Activated CD4-positive, alpha-beta T cell treated with anti-CD3 and anti-CD28 coated beads, Interleukin-2, amount 10 ng/mL, durations not matched to agents 7 days and 5 days (primary cell): ENCODE measurements at regions not wholly inside any gene's neighbourhood (a gene's known extent, or its start where the extent isn't known, plus 50 kb on each side); places are given as distances from the start of the nearest gene placed in this dataset.
A peak's percentile ranks its signal among the peaks of the same experiment; 100 is the strongest.

ENCODE experiments used
- CTCF ChIA-PET: fragments of 350-600 bp; sonication (Branson Sonifier 250); formaldehyde crosslinking; loops from one replicate; lab custom pipeline; 2021; ENCODE audit warnings: antibody characterized with exemption; lab: Charles Lee
- POLR2A ChIA-PET: fragments of 350-600 bp; sonication (Branson Sonifier 250); formaldehyde crosslinking; loops from one replicate; lab custom pipeline; 2021; ENCODE audit warnings: antibody characterized with exemption; lab: Charles Lee
- DNase-seq: peaks from one replicate; pipeline ENCODE4 v3.0.0-alpha.2; 2020
- H3K27ac Mint-ChIP-seq: one replicate; pipeline ENCODE4 v1.8.0; 2021; ENCODE audit warnings: mild to moderate bottlenecking, moderate library complexity, mixed read lengths
- H3K27me3 Mint-ChIP-seq: one replicate; pipeline ENCODE4 v1.8.0; 2021; ENCODE audit warnings: mixed read lengths
- H3K36me3 Mint-ChIP-seq: one replicate; pipeline ENCODE4 v1.8.0; 2021; ENCODE audit warnings: low read depth, mixed read lengths
- H3K4me1 Mint-ChIP-seq: one replicate; pipeline ENCODE4 v1.8.0; 2021; ENCODE audit warnings: mixed read lengths
- H3K4me3 Mint-ChIP-seq: one replicate; pipeline ENCODE4 v1.8.0; 2021; ENCODE audit warnings: mild to moderate bottlenecking, moderate library complexity, mixed read lengths
- H3K9me3 Mint-ChIP-seq: one replicate; pipeline ENCODE4 v1.8.0; 2021; ENCODE audit warnings: mixed read lengths

DNA sequence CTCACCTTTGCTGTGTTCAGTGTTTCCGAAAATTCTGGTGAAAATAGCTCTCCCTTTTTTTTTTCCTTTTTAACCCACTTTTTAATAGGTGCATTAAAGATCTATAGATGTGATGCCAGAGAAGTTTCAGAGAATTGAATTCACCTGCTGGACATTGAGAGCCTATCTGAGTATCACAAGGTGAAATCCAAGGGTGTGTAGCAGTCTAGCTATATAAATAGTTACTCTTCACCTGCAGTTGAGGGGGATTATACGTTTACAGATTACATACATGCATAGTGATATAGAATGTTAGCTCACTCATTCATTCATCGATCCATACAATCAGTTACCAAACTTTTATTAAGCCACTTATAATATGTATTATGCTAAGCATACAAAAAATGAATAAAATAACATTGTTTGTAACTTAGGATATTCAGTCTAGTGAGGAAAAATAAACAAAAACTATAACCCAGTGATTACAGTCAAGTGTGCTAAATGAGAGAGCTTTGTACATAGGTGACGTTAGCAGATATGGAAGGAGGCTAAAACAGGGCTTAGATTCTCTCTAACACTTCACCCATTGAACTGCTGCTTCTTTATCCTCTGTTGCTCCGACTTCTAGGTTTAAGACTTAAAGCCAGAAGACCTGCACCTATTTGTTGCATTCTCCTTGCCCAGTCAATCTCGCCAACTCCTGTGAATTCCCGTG lies 769.0 kb downstream of the STIM2 start:
- Mint-ChIP-seq H3K36me3 (no peaks in the 10 kb centered on the region), H3K27me3 (no peaks in the 10 kb centered on the region), H3K4me1 (no peaks in the 10 kb centered on the region), H3K27ac (no peak overlapping the region), H3K9me3 (no peaks in the 10 kb centered on the region), H3K4me3 (no peak overlapping the region)
- ChIA-PET CTCF (interaction anchor here (0.5 kb wide), 1 partner anchor 14 kb away, joined by 4 read pairs; no protein-coding TSS in a partner anchor), POLR2A (no interaction called here)
- no peak for DNase-seq

DNA sequence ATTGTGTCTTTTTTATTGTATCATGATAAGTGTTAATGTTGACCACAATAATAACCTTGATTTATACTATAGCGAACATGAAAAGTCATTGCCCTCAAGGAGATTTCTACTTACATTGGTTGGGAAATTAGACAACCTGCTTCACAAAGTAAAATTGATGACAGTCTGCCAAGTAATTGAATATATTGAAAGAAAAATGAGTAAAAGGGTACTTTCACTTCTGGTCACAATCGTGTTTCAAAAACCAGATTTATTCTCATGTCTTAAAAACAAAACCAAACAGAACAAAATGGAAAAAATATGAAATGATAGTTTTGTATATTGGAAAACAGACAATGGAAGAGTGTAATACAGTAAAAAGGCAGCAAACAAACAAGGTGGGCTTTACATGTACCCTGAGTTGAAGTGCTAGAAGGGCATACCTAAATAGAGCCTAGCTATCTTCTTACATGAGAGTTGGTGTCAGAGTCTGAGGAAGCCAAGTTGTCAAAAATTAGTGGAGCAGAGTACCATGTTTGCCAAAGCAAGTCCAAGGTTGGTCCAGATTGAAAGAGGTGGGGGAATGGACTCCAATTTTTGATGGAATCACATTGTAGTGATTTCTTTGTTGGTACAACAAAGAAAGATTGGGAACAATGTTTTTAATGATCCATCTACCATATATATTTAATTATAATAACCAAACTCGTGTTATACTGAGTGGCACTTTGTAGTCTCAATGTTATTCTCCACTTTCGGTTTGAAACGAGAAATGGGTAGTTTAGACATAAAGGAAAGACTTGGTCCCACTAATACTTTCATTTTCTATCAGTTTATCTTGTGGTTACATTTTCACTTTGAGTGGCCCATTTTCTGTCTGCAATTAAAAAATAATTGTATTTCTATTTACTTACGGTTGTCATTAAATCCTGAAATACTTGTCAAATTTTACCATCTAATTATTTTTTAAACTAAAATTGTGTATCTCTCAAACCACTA lies 775.6 kb downstream of the STIM2 start:
- H3K9me3 Mint-ChIP-seq: no peaks in the 10 kb centered on the region
- CTCF ChIA-PET: no interaction called here
- no peak overlapping the region for H3K4me3 Mint-ChIP-seq
- no peak for DNase-seq
- no peaks in the 10 kb centered on the region for H3K36me3 Mint-ChIP-seq
- no peaks in the 10 kb centered on the region for H3K27me3 Mint-ChIP-seq
- POLR2A ChIA-PET: no interaction called here
- no peak overlapping the region for H3K27ac Mint-ChIP-seq
- no peaks in the 10 kb centered on the region for H3K4me1 Mint-ChIP-seq

DNA sequence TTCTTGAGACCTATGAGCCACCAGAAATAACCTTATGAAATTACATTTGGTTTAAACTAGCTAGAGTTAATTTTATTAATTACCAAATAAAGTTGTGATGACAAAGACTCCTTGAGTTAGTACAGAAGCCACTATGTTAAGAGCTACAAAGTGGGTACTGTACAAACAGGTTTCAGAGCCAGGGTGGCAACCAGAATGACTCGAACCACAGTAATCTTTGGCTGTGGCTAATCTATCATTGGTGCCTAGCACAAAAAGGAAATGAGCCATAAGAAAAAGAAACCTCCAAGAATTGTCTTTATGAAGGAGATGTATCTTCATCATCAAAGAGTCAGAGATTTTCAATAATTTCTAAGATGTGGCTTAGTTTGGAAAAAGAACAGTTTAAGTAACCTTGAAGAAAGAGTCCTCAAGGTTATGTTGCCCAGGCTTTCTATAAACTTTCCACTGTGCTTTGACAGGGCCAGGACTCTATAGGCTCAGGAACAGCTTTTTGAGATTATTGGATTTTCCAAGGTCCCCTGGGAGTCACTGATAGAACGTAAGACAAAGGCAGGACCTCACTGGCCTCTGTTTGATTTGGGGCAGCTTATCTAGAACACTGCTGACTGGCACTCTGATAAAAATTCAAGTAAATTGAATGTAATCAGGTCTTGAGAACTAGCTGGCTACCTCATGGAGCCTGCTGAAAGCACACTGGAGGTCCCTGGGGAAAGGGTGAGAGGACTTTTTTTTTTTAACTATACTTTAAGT lies 777.7 kb downstream of the STIM2 start:
- Mint-ChIP-seq H3K4me3 (no peak overlapping the region), H3K27me3 (no peaks in the 10 kb centered on the region), H3K9me3 (no peaks in the 10 kb centered on the region), H3K36me3 (no peaks in the 10 kb centered on the region), H3K4me1 (no peaks in the 10 kb centered on the region), H3K27ac (no peak overlapping the region)
- no peak for DNase-seq
- ChIA-PET POLR2A (no interaction called here), CTCF (interaction anchor here (0.6 kb wide), 1 partner anchor 617 kb away, joined by 3 read pairs; no protein-coding TSS in a partner anchor)

DNA sequence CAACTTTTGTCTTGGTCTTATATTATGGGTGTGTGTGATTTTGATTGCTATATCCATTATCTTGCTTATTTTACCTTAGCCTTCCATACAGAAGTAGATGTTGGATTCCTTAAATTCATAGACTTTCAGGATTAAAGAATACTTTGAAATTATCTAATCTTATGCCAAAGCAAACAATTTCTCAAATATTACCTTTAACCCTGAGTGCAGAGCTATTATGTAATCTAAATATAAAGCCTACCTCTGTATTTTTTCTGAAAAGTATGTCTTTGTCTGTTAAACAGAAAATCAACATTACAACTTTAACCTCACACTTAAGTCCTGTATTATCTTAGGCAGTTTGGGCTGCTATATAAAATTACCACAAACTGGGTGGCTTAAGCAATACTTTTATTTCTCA lies 782.5 kb downstream of the STIM2 start:
- no peak for DNase-seq
- no peaks in the 10 kb centered on the region for H3K9me3 Mint-ChIP-seq
- H3K27me3 Mint-ChIP-seq: no peaks in the 10 kb centered on the region
- no peak overlapping the region for H3K27ac Mint-ChIP-seq
- CTCF ChIA-PET: interaction anchor here (0.7 kb wide), 1 partner anchor 14 kb away, joined by 4 read pairs; no protein-coding TSS in a partner anchor
- H3K4me1 Mint-ChIP-seq: no peaks in the 10 kb centered on the region
- POLR2A ChIA-PET: no interaction called here
- H3K36me3 Mint-ChIP-seq: no peaks in the 10 kb centered on the region
- H3K4me3 Mint-ChIP-seq: no peak overlapping the region

DNA sequence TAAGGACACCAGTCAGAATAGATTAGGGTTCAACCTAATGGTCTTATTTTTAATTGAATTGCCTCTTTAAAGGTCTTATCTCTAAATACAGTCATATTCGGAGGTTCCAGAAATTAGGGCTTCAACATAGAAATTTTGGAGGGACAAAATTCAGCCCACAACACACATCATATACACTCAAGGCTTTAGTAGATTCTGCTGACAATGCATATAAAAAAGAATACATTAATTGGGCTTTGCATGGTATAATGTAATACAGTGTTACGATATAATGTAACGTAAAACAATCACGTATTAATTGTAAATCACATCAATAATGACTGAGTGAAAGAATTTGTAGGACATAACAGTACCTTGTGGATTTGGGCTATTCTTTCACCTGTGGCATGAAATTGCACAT lies 787.8 kb downstream of the STIM2 start:
- Mint-ChIP-seq H3K9me3 (no peaks in the 10 kb centered on the region), H3K36me3 (no peaks in the 10 kb centered on the region), H3K4me3 (no peak overlapping the region), H3K27me3 (no peaks in the 10 kb centered on the region), H3K27ac (no peak overlapping the region), H3K4me1 (no peaks in the 10 kb centered on the region)
- DNase-seq: no peak
- ChIA-PET POLR2A (no interaction called here), CTCF (no interaction called here)

DNA sequence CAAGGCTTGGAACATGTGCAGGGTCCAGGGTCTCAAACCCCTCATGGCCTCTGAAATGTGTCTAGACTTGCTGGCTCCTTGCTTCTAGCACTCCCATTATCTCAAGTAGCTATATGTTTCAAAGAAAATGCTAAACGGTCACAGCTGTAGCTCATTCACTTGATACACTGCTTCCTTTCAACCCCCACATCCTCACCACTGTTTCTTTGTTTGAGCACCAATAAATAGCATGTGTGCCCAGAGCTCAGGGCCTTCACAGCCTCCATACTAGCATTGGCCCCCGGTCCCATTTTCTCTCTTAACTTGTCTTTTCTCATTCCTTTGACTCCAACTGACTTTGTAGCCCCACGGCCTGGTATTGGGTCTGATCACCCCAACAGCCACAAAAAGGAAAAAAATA lies 801.8 kb downstream of the STIM2 start:
- no peaks in the 10 kb centered on the region for H3K4me1 Mint-ChIP-seq
- H3K36me3 Mint-ChIP-seq: no peaks in the 10 kb centered on the region
- H3K27ac Mint-ChIP-seq: no peak overlapping the region
- no peaks in the 10 kb centered on the region for H3K27me3 Mint-ChIP-seq
- ChIA-PET CTCF (no interaction called here), POLR2A (no interaction called here)
- no peaks in the 10 kb centered on the region for H3K9me3 Mint-ChIP-seq
- no peak for DNase-seq
- no peak overlapping the region for H3K4me3 Mint-ChIP-seq

DNA sequence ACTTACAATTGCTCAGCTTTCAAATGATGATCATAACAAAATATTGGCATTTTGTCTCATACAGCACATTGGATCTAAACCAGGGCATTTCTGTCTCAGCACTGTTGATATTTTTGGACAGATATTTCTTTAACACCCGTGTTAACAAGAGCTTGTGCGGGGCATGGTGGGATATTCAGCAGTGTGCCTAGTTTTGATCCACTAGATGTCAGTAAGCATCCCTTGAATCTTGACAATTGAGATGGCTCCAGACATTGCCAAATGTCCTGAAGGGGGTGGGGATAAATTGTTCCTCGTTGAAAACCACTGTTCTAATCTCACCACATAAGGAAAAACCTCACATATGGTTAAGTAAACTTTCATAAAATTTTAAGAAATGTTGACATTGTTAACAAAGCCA lies 806.3 kb downstream of the STIM2 start:
- DNase-seq: no peak
- H3K4me1 Mint-ChIP-seq: no peaks in the 10 kb centered on the region
- no peaks in the 10 kb centered on the region for H3K9me3 Mint-ChIP-seq
- H3K4me3 Mint-ChIP-seq: no peak overlapping the region
- no peaks in the 10 kb centered on the region for H3K36me3 Mint-ChIP-seq
- no peak overlapping the region for H3K27ac Mint-ChIP-seq
- no peaks in the 10 kb centered on the region for H3K27me3 Mint-ChIP-seq
- CTCF ChIA-PET: no interaction called here
- POLR2A ChIA-PET: no interaction called here

DNA sequence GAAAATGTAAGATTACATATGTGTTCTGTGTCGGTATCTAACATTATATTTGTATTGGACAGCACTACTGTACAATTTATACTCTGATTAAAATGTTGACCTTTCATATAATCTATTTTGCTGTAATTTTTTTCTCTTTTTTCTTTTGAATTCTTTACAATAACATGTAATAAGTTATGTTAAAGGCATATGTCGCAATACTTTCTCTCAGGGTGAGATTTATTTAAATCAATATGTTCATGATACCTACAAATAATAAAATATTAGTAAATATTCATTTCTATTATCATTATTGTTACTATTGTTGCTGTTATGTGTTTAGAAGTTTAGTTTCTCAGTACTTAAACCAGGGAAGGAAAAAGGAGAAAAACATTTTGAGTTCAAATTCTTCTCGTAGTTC lies 807.4 kb downstream of the STIM2 start:
- H3K36me3 Mint-ChIP-seq: no peaks in the 10 kb centered on the region
- no peak overlapping the region for H3K4me3 Mint-ChIP-seq
- no peaks in the 10 kb centered on the region for H3K4me1 Mint-ChIP-seq
- POLR2A ChIA-PET: no interaction called here
- H3K27ac Mint-ChIP-seq: no peak overlapping the region
- CTCF ChIA-PET: no interaction called here
- no peaks in the 10 kb centered on the region for H3K9me3 Mint-ChIP-seq
- DNase-seq: no peak
- no peaks in the 10 kb centered on the region for H3K27me3 Mint-ChIP-seq

DNA sequence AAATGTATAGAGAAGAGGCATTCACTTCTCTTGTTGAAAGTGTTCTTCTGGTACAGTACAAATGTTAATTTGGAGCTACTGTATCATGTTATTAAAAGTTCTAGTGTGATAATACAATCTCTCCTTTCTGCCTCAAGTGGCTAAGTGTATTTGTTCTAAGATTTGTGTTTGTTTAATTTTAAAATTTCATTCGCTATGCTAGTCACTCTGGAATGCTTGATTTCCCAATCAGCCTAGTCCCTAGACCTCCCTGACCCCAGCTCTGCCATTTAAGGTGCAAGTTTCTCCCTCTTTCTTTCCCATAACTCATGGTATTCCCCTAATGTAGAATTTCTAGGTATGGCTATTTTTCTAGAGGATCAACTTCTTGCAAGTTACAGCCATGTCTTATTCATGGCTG lies 817.4 kb downstream of the STIM2 start:
- no peak for DNase-seq
- ChIA-PET CTCF (no interaction called here), POLR2A (no interaction called here)
- Mint-ChIP-seq H3K36me3 (no peaks in the 10 kb centered on the region), H3K4me3 (no peak overlapping the region), H3K27me3 (no peaks in the 10 kb centered on the region), H3K4me1 (no peaks in the 10 kb centered on the region), H3K27ac (no peak overlapping the region), H3K9me3 (no peaks in the 10 kb centered on the region)

DNA sequence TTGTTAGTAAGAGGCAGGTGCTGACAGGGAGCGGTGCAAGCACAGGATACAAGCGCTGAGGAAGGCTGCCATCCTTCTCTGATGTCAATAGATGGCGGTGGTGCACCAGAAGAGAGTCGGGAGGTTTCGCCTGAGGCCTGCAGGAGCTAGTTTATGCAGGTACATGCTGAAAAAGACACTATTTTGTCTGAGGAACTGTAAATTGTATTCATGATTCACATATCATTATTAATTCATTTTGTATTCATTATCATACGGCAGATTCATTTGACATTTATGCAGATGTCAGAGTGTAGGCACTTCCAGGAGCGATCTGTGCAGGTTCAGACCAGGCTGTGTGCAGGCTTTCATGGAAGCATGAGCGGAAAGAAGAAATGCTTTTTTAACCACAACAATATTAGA lies 824.0 kb downstream of the STIM2 start:
- ChIA-PET CTCF (interaction anchor here (1.3 kb wide), 1 partner anchor 11 kb away, joined by 4 read pairs; no protein-coding TSS in a partner anchor), POLR2A (no interaction called here)
- peak; percentile 19 for DNase-seq

DNA sequence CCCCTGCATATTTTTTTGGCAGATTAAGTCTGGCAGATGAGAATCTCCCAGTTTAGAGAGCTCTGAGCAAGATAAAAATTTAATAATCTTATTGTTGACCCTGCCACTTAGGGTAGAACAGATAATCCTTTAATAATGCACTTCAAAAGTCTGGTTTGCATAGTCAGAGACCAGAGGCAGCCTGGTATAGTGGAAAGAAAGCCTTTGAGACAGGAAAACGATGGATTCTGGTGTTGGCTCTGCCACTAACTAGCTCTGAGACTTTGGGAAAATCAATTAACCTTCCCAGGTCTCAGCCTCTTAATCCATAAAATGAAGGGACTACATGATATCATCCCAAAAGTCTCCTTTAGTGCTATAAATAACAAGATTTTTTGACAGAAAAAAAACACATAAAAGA lies 824.5 kb downstream of the STIM2 start:
- Mint-ChIP-seq H3K9me3 (no peaks in the 10 kb centered on the region), H3K27ac (no peak overlapping the region), H3K36me3 (no peaks in the 10 kb centered on the region), H3K4me3 (no peak overlapping the region), H3K4me1 (no peaks in the 10 kb centered on the region), H3K27me3 (no peaks in the 10 kb centered on the region)
- no peak for DNase-seq
- ChIA-PET POLR2A (no interaction called here), CTCF (no interaction called here)

More for the DNA sequence above, 824.0 kb downstream of the STIM2 start:
- Mint-ChIP-seq H3K9me3 (no peaks in the 10 kb centered on the region), H3K27ac (no peak overlapping the region), H3K4me3 (no peak overlapping the region), H3K36me3 (no peaks in the 10 kb centered on the region), H3K27me3 (no peaks in the 10 kb centered on the region), H3K4me1 (no peaks in the 10 kb centered on the region)

DNA sequence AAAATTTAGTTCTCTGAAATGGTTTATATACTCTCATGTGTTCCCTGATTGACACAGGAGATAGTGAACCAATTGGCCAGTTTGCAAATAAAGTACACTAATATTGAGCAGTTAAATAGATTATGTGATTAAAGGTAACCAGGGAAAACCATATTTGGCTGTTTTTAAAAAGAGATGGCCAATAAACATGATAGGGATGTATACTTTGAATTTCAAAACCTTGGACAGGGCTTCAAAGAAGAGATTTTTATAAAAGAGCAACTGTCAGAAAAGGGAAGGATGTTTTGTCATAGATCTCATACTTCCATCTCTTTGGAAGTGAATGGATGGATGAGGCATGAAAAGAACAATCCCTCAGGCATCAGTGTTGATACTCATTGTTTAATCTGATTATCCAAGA lies 825.3 kb downstream of the STIM2 start:
- DNase-seq: no peak
- Mint-ChIP-seq H3K27me3 (no peaks in the 10 kb centered on the region), H3K9me3 (no peaks in the 10 kb centered on the region), H3K4me1 (no peaks in the 10 kb centered on the region), H3K27ac (no peak overlapping the region), H3K36me3 (no peaks in the 10 kb centered on the region), H3K4me3 (no peak overlapping the region)
- CTCF ChIA-PET: no interaction called here
- POLR2A ChIA-PET: no interaction called here

DNA sequence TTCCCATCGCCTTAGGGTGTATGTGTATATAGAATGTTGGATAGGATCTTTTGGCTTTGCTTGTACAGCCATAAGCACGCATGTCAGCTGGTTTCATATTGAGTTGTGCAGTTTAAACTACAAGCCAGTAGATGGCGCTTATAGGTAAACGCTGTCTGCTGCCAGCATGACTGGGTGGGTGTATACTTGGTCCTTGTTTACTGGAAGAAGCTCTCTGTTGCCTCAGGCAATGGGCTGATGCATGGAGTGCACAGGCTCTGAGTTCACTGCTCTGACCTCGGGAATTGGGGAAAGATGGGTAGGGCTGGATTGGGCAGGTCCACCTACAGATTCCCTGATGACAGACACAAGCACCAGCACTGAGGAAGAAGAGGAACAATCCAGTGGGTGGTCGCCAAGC lies 831.5 kb downstream of the STIM2 start:
- no peak for DNase-seq
- Mint-ChIP-seq H3K36me3 (no peaks in the 10 kb centered on the region), H3K4me3 (no peak overlapping the region), H3K9me3 (no peaks in the 10 kb centered on the region), H3K4me1 (no peaks in the 10 kb centered on the region), H3K27ac (no peak overlapping the region), H3K27me3 (no peaks in the 10 kb centered on the region)
- CTCF ChIA-PET: interaction anchor here (0.7 kb wide), 1 partner anchor 1136 kb away, joined by 3 read pairs; no protein-coding TSS in a partner anchor
- POLR2A ChIA-PET: no interaction called here
